K562 (cell line): ENCODE measurements at regions not wholly inside any gene's neighbourhood (a gene's known extent, or its start where the extent isn't known, plus 50 kb on each side); places are given as distances from the start of the nearest gene placed in this dataset.

Experiments used
- NCOA1 ChIP-seq: fragments of 450-650 bp; IDR thresholded peaks from 2 replicates; pipeline ENCODE4 v1.6.1; 2016; ENCODE audit warnings: low read depth
- SRSF3 ChIP-seq: fragments of 200-400 bp; formaldehyde crosslinking; IDR thresholded peaks from 2 replicates; pipeline ENCODE4 v1.6.1; 2016; ENCODE audit warnings: mild to moderate bottlenecking, low read length, moderate library complexity; ENCODE audit not compliant: insufficient read depth
- TCF7 ChIP-seq: sonication (generic); IDR thresholded peaks from 2 replicates; pipeline ENCODE4 v1.6.1; 2016; ENCODE audit warnings: antibody characterized with exemption, borderline replicate concordance
- TCF7L2 ChIP-seq: fragments of 150-350 bp; IDR thresholded peaks from 2 replicates; pipeline ENCODE4 v1.6.1; 2016; ENCODE audit warnings: low read depth, mild to moderate bottlenecking, low read length, moderate library complexity
- ZFPM2 ChIP-seq: fragments of 250-450 bp; sonication (Bioruptor Pico); IDR thresholded peaks from 2 replicates; pipeline ENCODE4 v1.5.1; 2022; ENCODE audit warnings: mild to moderate bottlenecking
- TF ChIP-seq, protein P1 (sequence below): fragments of 200-600 bp; sonication (generic); IDR thresholded peaks from one replicate; pipeline ENCODE4 v1.6.1; 2012; ENCODE audit warnings: mild to moderate bottlenecking, low read depth, low read length, inconsistent platforms
- TF ChIP-seq, protein P2 (sequence below): fragments of 250-450 bp; sonication (Bioruptor Pico); IDR thresholded peaks from 2 replicates; pipeline ENCODE4 v1.8.0; 2021; ENCODE audit warnings: moderate library complexity, mild to moderate bottlenecking, inconsistent platforms
- TF ChIP-seq, protein P3 (sequence below): sonication (generic); formaldehyde crosslinking; IDR thresholded peaks from 2 replicates; pipeline ENCODE4 v1.8.0; 2022; ENCODE audit warnings: mild to moderate bottlenecking, missing genetic modification reagents

DNA sequence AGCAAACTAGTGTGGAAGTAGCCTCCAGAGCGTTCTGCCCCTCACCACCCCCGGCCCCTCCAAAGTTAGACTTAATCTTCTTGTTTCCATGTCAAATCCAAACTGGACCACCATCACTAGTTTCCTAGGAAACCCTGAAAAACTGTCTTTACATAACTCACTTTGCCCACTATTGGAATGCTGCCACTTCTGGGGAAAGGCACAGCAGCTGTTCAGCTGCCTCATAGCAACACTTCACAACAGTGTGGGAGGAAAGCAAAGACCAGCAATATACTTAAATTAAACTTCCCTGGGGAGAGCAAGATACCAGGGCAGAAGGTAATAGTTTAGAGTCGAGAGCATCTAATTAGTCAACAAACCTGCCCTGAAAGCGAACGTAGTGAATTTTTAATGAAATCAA lies 452.2 kb downstream of the KCNJ2 start (continued):
- TF ChIP-seq, protein P1, sequence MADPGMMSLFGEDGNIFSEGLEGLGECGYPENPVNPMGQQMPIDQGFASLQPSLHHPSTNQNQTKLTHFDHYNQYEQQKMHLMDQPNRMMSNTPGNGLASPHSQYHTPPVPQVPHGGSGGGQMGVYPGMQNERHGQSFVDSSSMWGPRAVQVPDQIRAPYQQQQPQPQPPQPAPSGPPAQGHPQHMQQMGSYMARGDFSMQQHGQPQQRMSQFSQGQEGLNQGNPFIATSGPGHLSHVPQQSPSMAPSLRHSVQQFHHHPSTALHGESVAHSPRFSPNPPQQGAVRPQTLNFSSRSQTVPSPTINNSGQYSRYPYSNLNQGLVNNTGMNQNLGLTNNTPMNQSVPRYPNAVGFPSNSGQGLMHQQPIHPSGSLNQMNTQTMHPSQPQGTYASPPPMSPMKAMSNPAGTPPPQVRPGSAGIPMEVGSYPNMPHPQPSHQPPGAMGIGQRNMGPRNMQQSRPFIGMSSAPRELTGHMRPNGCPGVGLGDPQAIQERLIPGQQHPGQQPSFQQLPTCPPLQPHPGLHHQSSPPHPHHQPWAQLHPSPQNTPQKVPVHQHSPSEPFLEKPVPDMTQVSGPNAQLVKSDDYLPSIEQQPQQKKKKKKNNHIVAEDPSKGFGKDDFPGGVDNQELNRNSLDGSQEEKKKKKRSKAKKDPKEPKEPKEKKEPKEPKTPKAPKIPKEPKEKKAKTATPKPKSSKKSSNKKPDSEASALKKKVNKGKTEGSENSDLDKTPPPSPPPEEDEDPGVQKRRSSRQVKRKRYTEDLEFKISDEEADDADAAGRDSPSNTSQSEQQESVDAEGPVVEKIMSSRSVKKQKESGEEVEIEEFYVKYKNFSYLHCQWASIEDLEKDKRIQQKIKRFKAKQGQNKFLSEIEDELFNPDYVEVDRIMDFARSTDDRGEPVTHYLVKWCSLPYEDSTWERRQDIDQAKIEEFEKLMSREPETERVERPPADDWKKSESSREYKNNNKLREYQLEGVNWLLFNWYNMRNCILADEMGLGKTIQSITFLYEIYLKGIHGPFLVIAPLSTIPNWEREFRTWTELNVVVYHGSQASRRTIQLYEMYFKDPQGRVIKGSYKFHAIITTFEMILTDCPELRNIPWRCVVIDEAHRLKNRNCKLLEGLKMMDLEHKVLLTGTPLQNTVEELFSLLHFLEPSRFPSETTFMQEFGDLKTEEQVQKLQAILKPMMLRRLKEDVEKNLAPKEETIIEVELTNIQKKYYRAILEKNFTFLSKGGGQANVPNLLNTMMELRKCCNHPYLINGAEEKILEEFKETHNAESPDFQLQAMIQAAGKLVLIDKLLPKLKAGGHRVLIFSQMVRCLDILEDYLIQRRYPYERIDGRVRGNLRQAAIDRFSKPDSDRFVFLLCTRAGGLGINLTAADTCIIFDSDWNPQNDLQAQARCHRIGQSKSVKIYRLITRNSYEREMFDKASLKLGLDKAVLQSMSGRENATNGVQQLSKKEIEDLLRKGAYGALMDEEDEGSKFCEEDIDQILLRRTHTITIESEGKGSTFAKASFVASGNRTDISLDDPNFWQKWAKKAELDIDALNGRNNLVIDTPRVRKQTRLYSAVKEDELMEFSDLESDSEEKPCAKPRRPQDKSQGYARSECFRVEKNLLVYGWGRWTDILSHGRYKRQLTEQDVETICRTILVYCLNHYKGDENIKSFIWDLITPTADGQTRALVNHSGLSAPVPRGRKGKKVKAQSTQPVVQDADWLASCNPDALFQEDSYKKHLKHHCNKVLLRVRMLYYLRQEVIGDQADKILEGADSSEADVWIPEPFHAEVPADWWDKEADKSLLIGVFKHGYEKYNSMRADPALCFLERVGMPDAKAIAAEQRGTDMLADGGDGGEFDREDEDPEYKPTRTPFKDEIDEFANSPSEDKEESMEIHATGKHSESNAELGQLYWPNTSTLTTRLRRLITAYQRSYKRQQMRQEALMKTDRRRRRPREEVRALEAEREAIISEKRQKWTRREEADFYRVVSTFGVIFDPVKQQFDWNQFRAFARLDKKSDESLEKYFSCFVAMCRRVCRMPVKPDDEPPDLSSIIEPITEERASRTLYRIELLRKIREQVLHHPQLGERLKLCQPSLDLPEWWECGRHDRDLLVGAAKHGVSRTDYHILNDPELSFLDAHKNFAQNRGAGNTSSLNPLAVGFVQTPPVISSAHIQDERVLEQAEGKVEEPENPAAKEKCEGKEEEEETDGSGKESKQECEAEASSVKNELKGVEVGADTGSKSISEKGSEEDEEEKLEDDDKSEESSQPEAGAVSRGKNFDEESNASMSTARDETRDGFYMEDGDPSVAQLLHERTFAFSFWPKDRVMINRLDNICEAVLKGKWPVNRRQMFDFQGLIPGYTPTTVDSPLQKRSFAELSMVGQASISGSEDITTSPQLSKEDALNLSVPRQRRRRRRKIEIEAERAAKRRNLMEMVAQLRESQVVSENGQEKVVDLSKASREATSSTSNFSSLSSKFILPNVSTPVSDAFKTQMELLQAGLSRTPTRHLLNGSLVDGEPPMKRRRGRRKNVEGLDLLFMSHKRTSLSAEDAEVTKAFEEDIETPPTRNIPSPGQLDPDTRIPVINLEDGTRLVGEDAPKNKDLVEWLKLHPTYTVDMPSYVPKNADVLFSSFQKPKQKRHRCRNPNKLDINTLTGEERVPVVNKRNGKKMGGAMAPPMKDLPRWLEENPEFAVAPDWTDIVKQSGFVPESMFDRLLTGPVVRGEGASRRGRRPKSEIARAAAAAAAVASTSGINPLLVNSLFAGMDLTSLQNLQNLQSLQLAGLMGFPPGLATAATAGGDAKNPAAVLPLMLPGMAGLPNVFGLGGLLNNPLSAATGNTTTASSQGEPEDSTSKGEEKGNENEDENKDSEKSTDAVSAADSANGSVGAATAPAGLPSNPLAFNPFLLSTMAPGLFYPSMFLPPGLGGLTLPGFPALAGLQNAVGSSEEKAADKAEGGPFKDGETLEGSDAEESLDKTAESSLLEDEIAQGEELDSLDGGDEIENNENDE = no peak
- no peak for TF ChIP-seq ZFPM2
- TF ChIP-seq TCF7 = no peak
- TF ChIP-seq SRSF3 = no peak
- no peak for TF ChIP-seq NCOA1
- TF ChIP-seq, protein P2, sequence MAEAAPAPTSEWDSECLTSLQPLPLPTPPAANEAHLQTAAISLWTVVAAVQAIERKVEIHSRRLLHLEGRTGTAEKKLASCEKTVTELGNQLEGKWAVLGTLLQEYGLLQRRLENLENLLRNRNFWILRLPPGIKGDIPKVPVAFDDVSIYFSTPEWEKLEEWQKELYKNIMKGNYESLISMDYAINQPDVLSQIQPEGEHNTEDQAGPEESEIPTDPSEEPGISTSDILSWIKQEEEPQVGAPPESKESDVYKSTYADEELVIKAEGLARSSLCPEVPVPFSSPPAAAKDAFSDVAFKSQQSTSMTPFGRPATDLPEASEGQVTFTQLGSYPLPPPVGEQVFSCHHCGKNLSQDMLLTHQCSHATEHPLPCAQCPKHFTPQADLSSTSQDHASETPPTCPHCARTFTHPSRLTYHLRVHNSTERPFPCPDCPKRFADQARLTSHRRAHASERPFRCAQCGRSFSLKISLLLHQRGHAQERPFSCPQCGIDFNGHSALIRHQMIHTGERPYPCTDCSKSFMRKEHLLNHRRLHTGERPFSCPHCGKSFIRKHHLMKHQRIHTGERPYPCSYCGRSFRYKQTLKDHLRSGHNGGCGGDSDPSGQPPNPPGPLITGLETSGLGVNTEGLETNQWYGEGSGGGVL (CRISPR knock-in tag) = no peak
- TF ChIP-seq, protein P3, sequence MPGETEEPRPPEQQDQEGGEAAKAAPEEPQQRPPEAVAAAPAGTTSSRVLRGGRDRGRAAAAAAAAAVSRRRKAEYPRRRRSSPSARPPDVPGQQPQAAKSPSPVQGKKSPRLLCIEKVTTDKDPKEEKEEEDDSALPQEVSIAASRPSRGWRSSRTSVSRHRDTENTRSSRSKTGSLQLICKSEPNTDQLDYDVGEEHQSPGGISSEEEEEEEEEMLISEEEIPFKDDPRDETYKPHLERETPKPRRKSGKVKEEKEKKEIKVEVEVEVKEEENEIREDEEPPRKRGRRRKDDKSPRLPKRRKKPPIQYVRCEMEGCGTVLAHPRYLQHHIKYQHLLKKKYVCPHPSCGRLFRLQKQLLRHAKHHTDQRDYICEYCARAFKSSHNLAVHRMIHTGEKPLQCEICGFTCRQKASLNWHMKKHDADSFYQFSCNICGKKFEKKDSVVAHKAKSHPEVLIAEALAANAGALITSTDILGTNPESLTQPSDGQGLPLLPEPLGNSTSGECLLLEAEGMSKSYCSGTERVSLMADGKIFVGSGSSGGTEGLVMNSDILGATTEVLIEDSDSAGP (CRISPR knock-in tag) = no peak
- TF ChIP-seq TCF7L2 = no peak
- TF ChIP-seq, all 486 proteins: peak for 0
